ENCODE measurements at regions not wholly inside any gene's neighbourhood (a gene's known extent, or its start where the extent isn't known, plus 50 kb on each side); places are given as distances from the start of the nearest gene placed in this dataset.

- no peak for TF ChIP-seq CTCF (IDR thresholded peaks at IDR 0.05; ENCODE audit: borderline replicate concordance)
- intact Hi-C loops (cut with micrococcal nuclease): no loop called here
Measured at GRCh38 chr16:35746963-35747657, 2287.7 kb downstream of the TP53TG3F start.

DNA sequence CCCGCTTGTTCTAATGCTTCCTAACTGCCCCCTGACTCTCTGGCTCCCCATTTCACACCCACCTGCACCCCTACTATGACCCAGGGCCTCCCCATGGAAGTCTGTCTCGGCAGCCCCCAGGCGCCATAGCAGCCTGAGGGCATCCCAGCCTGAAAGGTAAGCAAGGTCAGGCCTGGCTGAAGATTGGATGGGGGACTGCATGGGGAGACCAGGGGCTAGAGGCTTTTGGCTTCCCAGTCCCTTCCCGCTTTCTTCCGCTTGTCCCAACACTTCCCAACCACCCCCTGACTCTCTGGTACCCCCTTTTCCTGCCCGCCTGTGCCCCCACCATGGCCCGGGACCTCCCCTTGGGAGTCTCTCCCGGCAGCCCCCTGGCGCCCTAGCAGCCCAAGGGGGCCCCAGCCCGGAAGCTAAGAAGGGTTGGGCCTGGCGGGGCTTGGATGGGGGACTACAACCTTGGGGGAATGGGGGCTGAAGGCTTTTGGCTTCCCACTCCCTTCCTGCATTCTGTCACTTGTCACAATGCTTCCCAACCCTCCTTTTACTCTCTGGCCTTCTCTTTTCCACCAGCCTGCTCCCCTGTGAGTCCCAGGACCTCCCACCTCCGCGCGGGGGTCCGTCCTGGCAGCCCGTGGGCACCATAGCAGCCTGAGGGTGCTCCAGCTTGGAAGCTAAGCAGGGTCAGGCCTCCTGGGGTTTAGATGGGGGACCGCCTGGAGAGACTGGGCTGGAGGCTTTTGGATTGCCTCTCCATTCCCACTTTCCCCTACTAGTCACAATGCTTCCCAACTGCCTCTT, 2288.4 kb downstream of the TP53TG3F start:
- no peak for DNase-seq
- no peaks in the 10 kb centered on the region for H3K36me3 ChIP-seq
- peaks cover 8% of the 10 kb centered on the region for H3K27me3 ChIP-seq (ENCODE audit: low read depth)
- intact Hi-C loops (cut with micrococcal nuclease): no loop called here
- no peak overlapping the region for H3K4me3 ChIP-seq
- H3K27ac ChIP-seq (replicated peaks): no peak overlapping the region
- peaks cover 3% of the 10 kb centered on the region for H3K9me3 ChIP-seq (replicated peaks)
- TF ChIP-seq CTCF (IDR thresholded peaks at IDR 0.05; ENCODE audit: borderline replicate concordance): no peak
- H3K4me1 ChIP-seq: no peaks in the 10 kb centered on the region

More at GRCh38 chr16:35746963-35747657, 2287.7 kb downstream of the TP53TG3F start:
- no peak overlapping the region for H3K27ac ChIP-seq (replicated peaks)
- no peaks in the 10 kb centered on the region for H3K4me1 ChIP-seq
- no peak for DNase-seq
- no peaks in the 10 kb centered on the region for H3K36me3 ChIP-seq
- peaks cover under 1% of the 10 kb centered on the region for H3K27me3 ChIP-seq (ENCODE audit: low read depth)
- peaks cover 7% of the 10 kb centered on the region for H3K9me3 ChIP-seq (replicated peaks)
- H3K4me3 ChIP-seq: no peak overlapping the region

- intact Hi-C loops (cut with micrococcal nuclease): no loop called here
- H3K36me3 ChIP-seq: no peaks in the 10 kb centered on the region
- no peak overlapping the region for H3K4me3 ChIP-seq
- H3K27ac ChIP-seq (replicated peaks): no peak overlapping the region
- peaks cover 16% of the 10 kb centered on the region for H3K27me3 ChIP-seq (ENCODE audit: low read depth)
- no peak for DNase-seq
- no peaks in the 10 kb centered on the region for H3K9me3 ChIP-seq (replicated peaks)
- TF ChIP-seq CTCF (IDR thresholded peaks at IDR 0.05; ENCODE audit: borderline replicate concordance): no peak
- H3K4me1 ChIP-seq: no peaks in the 10 kb centered on the region
Measured at GRCh38 chr16:35748621-35749252, 2289.3 kb downstream of the TP53TG3F start.

DNA sequence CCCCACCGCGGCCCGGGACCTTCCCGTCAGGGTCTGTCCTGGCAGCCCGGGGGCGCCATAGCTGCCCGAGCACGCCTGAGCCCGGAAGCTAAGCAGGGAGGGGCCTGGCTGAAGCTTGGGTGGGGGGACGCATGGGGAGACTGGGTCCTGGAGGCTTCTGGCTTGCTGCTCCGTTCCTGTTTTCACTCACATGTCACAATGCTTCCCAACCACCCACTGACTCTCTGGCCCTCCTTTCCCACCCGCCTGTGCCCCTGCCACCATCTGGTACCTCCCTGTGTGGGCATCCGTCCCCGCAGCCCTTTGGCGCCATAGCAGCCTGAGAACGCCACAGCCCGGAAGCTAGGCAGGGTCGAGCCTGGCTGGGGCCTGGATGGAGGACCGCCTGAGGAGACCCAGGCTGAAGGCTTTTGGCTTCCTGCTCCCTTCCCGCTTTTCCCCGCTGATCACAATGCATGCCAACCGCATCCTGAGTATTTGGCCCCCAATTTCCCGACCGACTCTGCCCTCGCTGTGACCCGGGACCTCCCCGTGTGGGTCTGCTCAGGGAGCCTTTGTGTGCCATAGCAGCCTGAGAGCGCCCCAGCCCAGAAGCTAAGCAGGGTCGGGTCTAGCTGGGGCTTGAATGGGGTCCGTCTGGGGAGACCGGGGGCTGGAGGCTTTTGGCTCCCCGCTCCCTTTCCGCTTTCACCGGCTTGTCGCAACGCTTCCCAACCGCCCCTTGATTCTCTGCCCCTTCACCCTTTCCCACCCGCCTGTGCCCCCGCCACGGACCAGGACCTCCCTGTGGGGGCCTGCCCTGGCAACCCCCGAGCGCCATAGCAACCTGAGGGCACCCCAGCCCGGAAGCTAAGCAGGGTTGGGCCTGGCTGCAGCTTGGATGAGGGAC, 2290.1 kb downstream of the TP53TG3F start:
- Histone ChIP-seq H3K27me3 (ENCODE audit: low read depth) (peaks cover 22% of the 10 kb centered on the region), H3K9me3 (replicated peaks) (no peaks in the 10 kb centered on the region), H3K4me3 (no peak overlapping the region), H3K36me3 (no peaks in the 10 kb centered on the region), H3K4me1 (no peaks in the 10 kb centered on the region), H3K27ac (replicated peaks) (no peak overlapping the region)
- intact Hi-C loops (cut with micrococcal nuclease): no loop called here
- DNase-seq: no peak
- TF ChIP-seq CTCF (IDR thresholded peaks at IDR 0.05; ENCODE audit: borderline replicate concordance): no peak

DNA sequence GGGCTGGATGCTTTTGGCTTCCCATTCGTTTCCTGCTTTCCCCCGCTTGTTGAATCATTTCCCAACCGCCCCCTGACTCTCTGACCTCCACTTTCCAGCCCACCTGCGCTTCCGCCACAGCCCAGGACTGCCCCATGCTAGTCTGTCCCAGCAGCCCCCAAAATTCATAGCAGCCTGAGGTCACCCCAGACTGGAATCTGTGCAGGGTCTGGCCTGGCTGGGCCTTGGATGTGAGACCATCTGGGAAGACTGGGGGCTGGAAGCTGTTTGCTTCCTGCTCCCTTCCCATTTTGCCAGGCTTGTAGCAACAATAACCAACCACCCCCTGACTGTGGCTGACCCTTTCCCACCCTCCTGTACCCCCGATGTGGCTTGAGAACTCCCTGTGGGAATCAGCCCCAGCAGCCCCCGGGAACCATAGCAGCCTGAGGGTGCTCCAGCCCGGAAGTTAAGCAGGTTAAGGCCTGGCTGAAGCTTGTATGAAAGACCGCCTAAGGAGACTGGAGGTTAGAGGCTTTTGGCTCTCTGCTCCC, 2290.8 kb downstream of the TP53TG3F start:
- Histone ChIP-seq H3K27ac (replicated peaks) (no peak overlapping the region), H3K36me3 (no peaks in the 10 kb centered on the region), H3K4me1 (no peaks in the 10 kb centered on the region), H3K27me3 (ENCODE audit: low read depth) (peaks cover 27% of the 10 kb centered on the region), H3K9me3 (replicated peaks) (no peaks in the 10 kb centered on the region), H3K4me3 (no peak overlapping the region)
- DNase-seq: no peak
- no peak for TF ChIP-seq CTCF (IDR thresholded peaks at IDR 0.05; ENCODE audit: borderline replicate concordance)
- intact Hi-C loops (cut with micrococcal nuclease): no loop called here
